IMR-90 (cell line): ENCODE measurements at regions not wholly inside any gene's neighbourhood (a gene's known extent, or its start where the extent isn't known, plus 50 kb on each side); places are given as distances from the start of the nearest gene placed in this dataset.

ENCODE experiments used
- ATAC-seq: fragments of 200-7000 bp; cut with Tn5 transposase; 2 replicates; pipeline ENCODE4 v1.9.1; 2020; ENCODE audit warnings: low read depth, mild to moderate bottlenecking, moderate library complexity
- BruUV-seq: library from RNA; stranded (reverse); fragments of 400-500 nt; replicated peaks from 2 replicates; lab custom pipeline; 2021; lab: Mats Ljungman, UMichigan
- CTCF ChIA-PET: fragments of 300-600 bp; formaldehyde crosslinking; extraction: SDS; loops from one replicate; lab custom pipeline; 2021; ENCODE audit warnings: antibody characterized with exemption; lab: Yijun Ruan, JAX
- POLR2A ChIA-PET: fragments of 300-600 bp; sonication (Branson Sonifier 250); formaldehyde crosslinking; loops from one replicate; lab custom pipeline; 2022; ENCODE audit warnings: antibody characterized with exemption; ENCODE audit not compliant: unreplicated experiment; lab: Charles Lee
- DNase-seq: peaks from one replicate; pipeline ENCODE4 v3.0.0; 2013
- H2AFZ ChIP-seq: replicated peaks from 2 replicates; pipeline ENCODE3; 2013; ENCODE audit warnings: low read length, mild to moderate bottlenecking; ENCODE audit not compliant: poor library complexity
- H2AK5ac ChIP-seq: 2 replicates; pipeline ENCODE4 v1.6.1; 2013; ENCODE audit warnings: low read depth, low read length, inconsistent platforms
- H2AK9ac ChIP-seq: replicated peaks from 2 replicates; pipeline ENCODE3; 2013; ENCODE audit warnings: mild to moderate bottlenecking, low read depth, low read length, moderate library complexity; ENCODE audit not compliant: poor library complexity
- H2BK120ac ChIP-seq: 2 replicates; pipeline ENCODE4 v1.6.1; 2013; ENCODE audit warnings: low read depth, low read length, inconsistent platforms
- H2BK15ac ChIP-seq: 3 replicates; pipeline ENCODE4 v1.6.1; 2013; ENCODE audit warnings: low read depth, low read length, inconsistent platforms
- H2BK20ac ChIP-seq: 2 replicates; pipeline ENCODE4 v1.6.1; 2013; ENCODE audit warnings: low read depth, mild to moderate bottlenecking, inconsistent platforms, low read length, moderate library complexity
- H2BK5ac ChIP-seq: 2 replicates; pipeline ENCODE4 v1.6.1; 2013; ENCODE audit warnings: mild to moderate bottlenecking, low read depth, low read length, inconsistent platforms; ENCODE audit not compliant: poor library complexity, severe bottlenecking
- H3K14ac ChIP-seq: replicated peaks from 2 replicates; pipeline ENCODE4 v1.6.1; 2013; ENCODE audit warnings: low read depth, low read length, inconsistent platforms
- H3K18ac ChIP-seq: 2 replicates; pipeline ENCODE4 v1.6.1; 2013; ENCODE audit warnings: low read depth, low read length, control low read depth
- H3K23ac ChIP-seq: 2 replicates; pipeline ENCODE4 v1.6.1; 2013; ENCODE audit warnings: low read depth, low read length, inconsistent platforms
- H3K27ac ChIP-seq: 2 replicates; pipeline ENCODE4 v1.5.1; 2013; ENCODE audit warnings: mild to moderate bottlenecking, control low read depth, low read length; ENCODE audit not compliant: insufficient read depth
- H3K27me3 ChIP-seq: 2 replicates; pipeline ENCODE4 v1.6.1; 2013; ENCODE audit warnings: low read length; ENCODE audit not compliant: control insufficient read depth, insufficient read depth
- H3K36me3 ChIP-seq: 2 replicates; pipeline ENCODE4 v1.6.1; 2013; ENCODE audit warnings: low read length, mixed read lengths; ENCODE audit not compliant: control insufficient read depth, insufficient read depth
- H3K4ac ChIP-seq: 2 replicates; pipeline ENCODE4 v1.6.1; 2013; ENCODE audit warnings: low read depth, low read length, inconsistent platforms
- H3K4me1 ChIP-seq: 2 replicates; pipeline ENCODE4 v1.6.1; 2013; ENCODE audit warnings: low read length, mixed read lengths; ENCODE audit not compliant: control insufficient read depth, insufficient read depth
- H3K4me2 ChIP-seq: 2 replicates; pipeline ENCODE4 v1.6.1; 2013; ENCODE audit warnings: low read depth, mild to moderate bottlenecking, control low read depth, low read length, moderate library complexity
- H3K4me3 ChIP-seq: 2 replicates; pipeline ENCODE4 v1.5.1; 2013; ENCODE audit warnings: low read depth, mild to moderate bottlenecking, control low read depth, low read length, moderate library complexity; ENCODE audit not compliant: insufficient read depth
- H3K56ac ChIP-seq: 2 replicates; pipeline ENCODE4 v1.6.1; 2013; ENCODE audit warnings: low read length, inconsistent platforms; ENCODE audit not compliant: insufficient read depth; ENCODE audit errors: extremely low read depth
- H3K79me1 ChIP-seq, 2 experiments: 2 replicates each; pipeline ENCODE4 v1.6.1; 2013; ENCODE audit warnings: low read length in 2 of 2, inconsistent platforms in 1 of 2, low read depth in 1 of 2
- H3K9ac ChIP-seq: 2 replicates; pipeline ENCODE4 v1.6.1; 2013; ENCODE audit warnings: low read depth, low read length, control low read depth
- H3K9me1 ChIP-seq: 2 replicates; pipeline ENCODE4 v1.6.1; 2013; ENCODE audit warnings: low read length, inconsistent platforms; ENCODE audit not compliant: insufficient read depth
- H3K9me3 ChIP-seq: 2 replicates; pipeline ENCODE4 v1.6.1; 2013; ENCODE audit warnings: low read length; ENCODE audit not compliant: control insufficient read depth, insufficient read depth
- H4K20me1 ChIP-seq: 2 replicates; pipeline ENCODE4 v1.6.1; 2013; ENCODE audit warnings: low read length, inconsistent platforms; ENCODE audit not compliant: insufficient read depth
- H4K5ac ChIP-seq: 2 replicates; pipeline ENCODE4 v1.6.1; 2013; ENCODE audit warnings: mild to moderate bottlenecking, low read depth, low read length, control low read depth
- H4K8ac ChIP-seq, 2 experiments: 2 replicates each; pipeline ENCODE4 v1.6.1; 2013; ENCODE audit warnings: low read depth in 2 of 2, low read length in 2 of 2, control low read depth in 1 of 2, inconsistent platforms in 1 of 2
- H4K91ac ChIP-seq: 2 replicates; pipeline ENCODE4 v1.6.1; 2013; ENCODE audit warnings: low read depth, low read length, inconsistent platforms; ENCODE audit not compliant: insufficient read depth
- CEBPB ChIP-seq: IDR thresholded peaks from 2 replicates; pipeline ENCODE4 v1.6.1; 2012; ENCODE audit warnings: low read depth, low read length, improper control_type of control experiment
- CHD1 ChIP-seq: IDR thresholded peaks from 2 replicates; pipeline ENCODE4 v1.6.1; 2012; ENCODE audit warnings: low read depth, low read length, improper control_type of control experiment
- FOS ChIP-seq: fragments of 150-350 bp; IDR thresholded peaks from 2 replicates; pipeline ENCODE4 v1.6.1; 2016; ENCODE audit warnings: low read depth, low read length
- MXI1 ChIP-seq: IDR thresholded peaks from 2 replicates; pipeline ENCODE4 v1.6.1; 2012; ENCODE audit warnings: low read depth, mild to moderate bottlenecking, low read length, moderate library complexity, borderline replicate concordance
- NFE2L2 ChIP-seq: fragments of 150-350 bp; IDR thresholded peaks from 2 replicates; pipeline ENCODE4 v1.6.1; 2016; ENCODE audit warnings: low read depth, mild to moderate bottlenecking, low read length
- POLR2A ChIP-seq: IDR thresholded peaks from 2 replicates; pipeline ENCODE4 v1.6.1; 2012; ENCODE audit warnings: mild to moderate bottlenecking, low read depth, low read length
- RAD21 ChIP-seq: IDR thresholded peaks from 2 replicates; pipeline ENCODE4 v1.6.1; 2012; ENCODE audit warnings: low read length, improper control_type of control experiment
- RFX5 ChIP-seq: IDR thresholded peaks from 2 replicates; pipeline ENCODE4 v1.8.0; 2012; ENCODE audit warnings: low read depth, mild to moderate bottlenecking, low read length, moderate library complexity
- SMC3 ChIP-seq: fragments of 150-350 bp; IDR thresholded peaks from 2 replicates; pipeline ENCODE4 v1.6.1; 2016; ENCODE audit warnings: low read depth, mild to moderate bottlenecking, antibody characterized with exemption, low read length, moderate library complexity
- dilution Hi-C: fragments of 300-500 bp; cut with HindIII; formaldehyde crosslinking; loops from one replicate; pipeline ENCODE4 v1.14.3; 2018; ENCODE audit warnings: low sequenced_read_pairs; ENCODE audit not compliant: unreplicated experiment
- in situ Hi-C: fragments of 300-500 bp; cut with MboI; formaldehyde crosslinking; loops from 3 replicates; pipeline ENCODE4 v1.14.3; 2019; ENCODE audit warnings: low sequenced_read_pairs, inconsistent platforms, mixed read lengths
- intact Hi-C: fragments of 100-400 bp; cut with micrococcal nuclease; formaldehyde crosslinking; loops from 2 replicates; pipeline ENCODE4 v1.10.0; 2022
- TF ChIP-seq, protein P1 (sequence below): conservative IDR thresholded peaks from 2 replicates; pipeline ENCODE4 v1.5.1; 2012; ENCODE audit warnings: mild to moderate bottlenecking, low read depth, low read length, improper control_type of control experiment
- TF ChIP-seq, protein P2 (sequence below): fragments of 150-350 bp; IDR thresholded peaks from 2 replicates; pipeline ENCODE4 v1.6.1; 2017; ENCODE audit warnings: mild to moderate bottlenecking, antibody characterized with exemption, low read length, low read depth
- TF ChIP-seq, protein P3 (sequence below): fragments of 150-350 bp; IDR thresholded peaks from 2 replicates; pipeline ENCODE4 v1.6.1; 2016; ENCODE audit warnings: low read depth, mild to moderate bottlenecking, low read length, moderate library complexity, borderline replicate concordance

DNA sequence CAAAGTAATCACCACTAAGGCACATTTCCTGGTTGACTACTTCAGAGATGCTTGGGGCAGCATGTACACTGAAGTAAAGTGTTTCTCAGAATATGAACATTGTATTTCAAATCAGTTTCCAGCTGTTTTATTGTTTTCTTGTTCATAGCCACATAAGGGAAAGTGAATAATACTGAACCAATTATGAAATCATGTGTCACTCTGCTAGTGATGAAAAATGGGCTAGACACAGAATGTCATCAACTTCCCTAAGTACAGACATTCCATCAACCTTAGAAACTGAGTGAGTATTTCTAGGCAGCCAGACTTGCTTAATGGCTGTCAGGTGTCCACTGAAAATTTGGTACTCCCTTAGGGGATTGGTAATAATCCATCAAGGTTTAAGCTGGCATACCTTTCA is 603.5 kb downstream of the ARL4A start:
- H4K20me1 ChIP-seq = no peaks in the 10 kb centered on the region
- no peak overlapping the region for H2BK15ac ChIP-seq
- no peak overlapping the region for H2AK5ac ChIP-seq
- H3K18ac ChIP-seq = no peak overlapping the region
- H3K79me1 ChIP-seq = no peaks in the 10 kb centered on the region
- in situ Hi-C loops = loop anchor here (25.0 kb wide), 1 partner anchor 446 kb away; no protein-coding TSS in a partner anchor
- H3K27ac ChIP-seq = no peak overlapping the region
- H4K5ac ChIP-seq = no peak overlapping the region
- CTCF ChIA-PET = interaction anchor here (0.6 kb wide), 1 partner anchor 571 kb away, joined by 4 read pairs; no protein-coding TSS in a partner anchor
- no peaks in the 10 kb centered on the region for H3K4me1 ChIP-seq
- no peak overlapping the region for H2AFZ ChIP-seq
- ATAC-seq = no peak
- no peak overlapping the region for H3K23ac ChIP-seq
- H3K4ac ChIP-seq = no peak overlapping the region
- H3K56ac ChIP-seq = no peak overlapping the region
- H4K91ac ChIP-seq = no peak overlapping the region
- no peak for DNase-seq
- no peak overlapping the region for H3K9ac ChIP-seq
- dilution Hi-C loops = no loop called here
- H2BK20ac ChIP-seq = no peak overlapping the region
- no peak overlapping the region for H2BK120ac ChIP-seq
- H2BK5ac ChIP-seq = no peak overlapping the region
- H2AK9ac ChIP-seq = no peak overlapping the region
- no peak overlapping the region for H3K4me2 ChIP-seq
- intact Hi-C loops = no loop called here
- H4K8ac ChIP-seq = no peak overlapping the region
- no peak overlapping the region for H3K4me3 ChIP-seq
- no peaks in the 10 kb centered on the region for H3K9me1 ChIP-seq
- no peak overlapping the region for H3K14ac ChIP-seq
- H3K27me3 ChIP-seq = no peaks in the 10 kb centered on the region
- BruUV-seq = no TSS peak
- no peaks in the 10 kb centered on the region for H3K36me3 ChIP-seq
- TF ChIP-seq MXI1 = no peak
- no peak for TF ChIP-seq SMC3
- no peak for TF ChIP-seq RAD21
- TF ChIP-seq FOS = no peak
- TF ChIP-seq RFX5 = no peak
- TF ChIP-seq, protein P1, sequence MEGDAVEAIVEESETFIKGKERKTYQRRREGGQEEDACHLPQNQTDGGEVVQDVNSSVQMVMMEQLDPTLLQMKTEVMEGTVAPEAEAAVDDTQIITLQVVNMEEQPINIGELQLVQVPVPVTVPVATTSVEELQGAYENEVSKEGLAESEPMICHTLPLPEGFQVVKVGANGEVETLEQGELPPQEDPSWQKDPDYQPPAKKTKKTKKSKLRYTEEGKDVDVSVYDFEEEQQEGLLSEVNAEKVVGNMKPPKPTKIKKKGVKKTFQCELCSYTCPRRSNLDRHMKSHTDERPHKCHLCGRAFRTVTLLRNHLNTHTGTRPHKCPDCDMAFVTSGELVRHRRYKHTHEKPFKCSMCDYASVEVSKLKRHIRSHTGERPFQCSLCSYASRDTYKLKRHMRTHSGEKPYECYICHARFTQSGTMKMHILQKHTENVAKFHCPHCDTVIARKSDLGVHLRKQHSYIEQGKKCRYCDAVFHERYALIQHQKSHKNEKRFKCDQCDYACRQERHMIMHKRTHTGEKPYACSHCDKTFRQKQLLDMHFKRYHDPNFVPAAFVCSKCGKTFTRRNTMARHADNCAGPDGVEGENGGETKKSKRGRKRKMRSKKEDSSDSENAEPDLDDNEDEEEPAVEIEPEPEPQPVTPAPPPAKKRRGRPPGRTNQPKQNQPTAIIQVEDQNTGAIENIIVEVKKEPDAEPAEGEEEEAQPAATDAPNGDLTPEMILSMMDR = no peak
- TF ChIP-seq, protein P2, sequence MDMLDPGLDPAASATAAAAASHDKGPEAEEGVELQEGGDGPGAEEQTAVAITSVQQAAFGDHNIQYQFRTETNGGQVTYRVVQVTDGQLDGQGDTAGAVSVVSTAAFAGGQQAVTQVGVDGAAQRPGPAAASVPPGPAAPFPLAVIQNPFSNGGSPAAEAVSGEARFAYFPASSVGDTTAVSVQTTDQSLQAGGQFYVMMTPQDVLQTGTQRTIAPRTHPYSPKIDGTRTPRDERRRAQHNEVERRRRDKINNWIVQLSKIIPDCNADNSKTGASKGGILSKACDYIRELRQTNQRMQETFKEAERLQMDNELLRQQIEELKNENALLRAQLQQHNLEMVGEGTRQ = no peak
- no peak for TF ChIP-seq CHD1
- TF ChIP-seq POLR2A = no peak
- TF ChIP-seq CEBPB = no peak
- TF ChIP-seq NFE2L2 = no peak
- TF ChIP-seq, protein P3, sequence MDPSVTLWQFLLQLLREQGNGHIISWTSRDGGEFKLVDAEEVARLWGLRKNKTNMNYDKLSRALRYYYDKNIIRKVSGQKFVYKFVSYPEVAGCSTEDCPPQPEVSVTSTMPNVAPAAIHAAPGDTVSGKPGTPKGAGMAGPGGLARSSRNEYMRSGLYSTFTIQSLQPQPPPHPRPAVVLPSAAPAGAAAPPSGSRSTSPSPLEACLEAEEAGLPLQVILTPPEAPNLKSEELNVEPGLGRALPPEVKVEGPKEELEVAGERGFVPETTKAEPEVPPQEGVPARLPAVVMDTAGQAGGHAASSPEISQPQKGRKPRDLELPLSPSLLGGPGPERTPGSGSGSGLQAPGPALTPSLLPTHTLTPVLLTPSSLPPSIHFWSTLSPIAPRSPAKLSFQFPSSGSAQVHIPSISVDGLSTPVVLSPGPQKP = no peak
- POLR2A ChIA-PET = no interaction called here
- no peaks in the 10 kb centered on the region for H3K9me3 ChIP-seq
